ENCODE measurements at regions not wholly inside any gene's neighbourhood (a gene's known extent, or its start where the extent isn't known, plus 50 kb on each side); places are given as distances from the start of the nearest gene placed in this dataset.

- TF ChIP-seq SUZ12 (IDR thresholded peaks at IDR 0.05; ENCODE audit: extremely low read depth, insufficient read depth, insufficient read length) (no peak), ZNF274 (IDR thresholded peaks at IDR 0.05; ENCODE audit: low read depth, low read length) (no peak)
Measured at GRCh38 chr2:4981802-4982409, 710.3 kb upstream of the SOX11 start.
